ENCODE measurements at regions not wholly inside any gene's neighbourhood (a gene's known extent, or its start where the extent isn't known, plus 50 kb on each side); places are given as distances from the start of the nearest gene placed in this dataset.

GRCh38 chr2:239638376-239638775 lies 237.6 kb upstream of the HDAC4 start:
- no peak for FAIRE-seq
- 62 to 71% methylated on average over 4 of the region's 4 CpGs for WGBS, 2 donors
- H3K36me3 ChIP-seq, result no peaks in the 10 kb centered on the region
- H3K9me3 ChIP-seq, result no peaks in the 10 kb centered on the region
- no peak overlapping the region for H3K4me3 ChIP-seq
- no peak for ATAC-seq
- no peak for DNase-seq
- H3K4me1 ChIP-seq, result no peaks in the 10 kb centered on the region
- TF ChIP-seq CTCF (IDR thresholded peaks at IDR 0.05), result no peak
- no peaks in the 10 kb centered on the region for H3K27me3 ChIP-seq
- H3K27ac ChIP-seq, result no peak overlapping the region
- intact Hi-C loops (cut with DNase I), result no loop called here

GRCh38 chr2:239636808-239637207 lies 236.0 kb upstream of the HDAC4 start:
- intact Hi-C loops (cut with DNase I), result no loop called here
- no peak for ATAC-seq
- WGBS, 2 donors, result 51 to 57% methylated on average over 3 of the region's 3 CpGs

GRCh38 chr2:239634769-239635168 lies 233.9 kb upstream of the HDAC4 start:
- Histone ChIP-seq H3K4me3 (no peak overlapping the region), H3K36me3 (no peaks in the 10 kb centered on the region), H3K4me1 (no peaks in the 10 kb centered on the region), H3K9me3 (no peaks in the 10 kb centered on the region), H3K27ac (no peak overlapping the region), H3K27me3 (no peaks in the 10 kb centered on the region)
- FAIRE-seq (no peak), DNase-seq (no peak), ATAC-seq (no peak)
- intact Hi-C loops (cut with DNase I), result no loop called here
- WGBS, 2 donors, result 74 to 83% methylated on average over 4 of the region's 4 CpGs
- TF ChIP-seq CTCF (IDR thresholded peaks at IDR 0.05), result no peak

More at GRCh38 chr2:239636808-239637207, 236.0 kb upstream of the HDAC4 start:
- FAIRE-seq (no peak), DNase-seq (no peak)
- no peaks in the 10 kb centered on the region for H3K27me3 ChIP-seq
- H3K9me3 ChIP-seq, result no peaks in the 10 kb centered on the region
- no peak overlapping the region for H3K4me3 ChIP-seq
- no peaks in the 10 kb centered on the region for H3K36me3 ChIP-seq
- no peak overlapping the region for H3K27ac ChIP-seq
- H3K4me1 ChIP-seq, result no peaks in the 10 kb centered on the region
- TF ChIP-seq CTCF (IDR thresholded peaks at IDR 0.05), result no peak

- peak in 2 of 4 donors; percentile 47 to 48 for ATAC-seq
- no peak overlapping the region for H3K4me3 ChIP-seq
- no peak overlapping the region for H3K27ac ChIP-seq
- no peak for DNase-seq
- 52 to 64% methylated on average over 13 of the region's 13 CpGs for WGBS, 2 donors
- H3K9me3 ChIP-seq, result no peaks in the 10 kb centered on the region
- H3K4me1 ChIP-seq, result no peaks in the 10 kb centered on the region
- no peaks in the 10 kb centered on the region for H3K36me3 ChIP-seq
- H3K27me3 ChIP-seq, result no peaks in the 10 kb centered on the region
- intact Hi-C loops (cut with DNase I), result no loop called here
- no peak for TF ChIP-seq CTCF (IDR thresholded peaks at IDR 0.05)
- FAIRE-seq, result no peak
Observed at GRCh38 chr2:239630618-239631286, 229.9 kb upstream of the HDAC4 start.

- intact Hi-C loops (cut with DNase I), result no loop called here
- no peaks in the 10 kb centered on the region for H3K9me3 ChIP-seq
- no peaks in the 10 kb centered on the region for H3K4me1 ChIP-seq
- no peaks in the 10 kb centered on the region for H3K36me3 ChIP-seq
- H3K27ac ChIP-seq, result no peak overlapping the region
- DNase-seq, result no peak
- no peak for FAIRE-seq
- ATAC-seq, result no peak
- no peak overlapping the region for H3K4me3 ChIP-seq
- TF ChIP-seq CTCF (IDR thresholded peaks at IDR 0.05), result no peak
- no peaks in the 10 kb centered on the region for H3K27me3 ChIP-seq
- 63 to 66% methylated on average over 7 of the region's 7 CpGs for WGBS, 2 donors
Observed at GRCh38 chr2:239629926-239630617, 229.3 kb upstream of the HDAC4 start.

Data from pancreas (tissue), 10 donors.